Activated naive CD8-positive, alpha-beta T cell treated with anti-CD3 and anti-CD28 coated beads, Interleukin-2, amount 10 ng/mL, durations not matched to agents 7 days and 5 days (primary cell): ENCODE measurements at regions not wholly inside any gene's neighbourhood (a gene's known extent, or its start where the extent isn't known, plus 50 kb on each side); places are given as distances from the start of the nearest gene placed in this dataset.

Source experiments
- ATAC-seq: fragments of 150-1000 bp; cut with Tn5 transposase; one replicate; pipeline ENCODE4 v1.10.0; 2021; ENCODE audit warnings: low read depth, moderate library complexity
- POLR2A ChIA-PET: fragments of 350-600 bp; sonication (Branson Sonifier 250); formaldehyde crosslinking; loops from one replicate; lab custom pipeline; 2021; ENCODE audit warnings: antibody characterized with exemption; lab: Charles Lee
- DNase-seq: peaks from one replicate; pipeline ENCODE4 v3.0.0; 2021
- H3K27ac Mint-ChIP-seq: one replicate; pipeline ENCODE4 v1.8.0; 2022; ENCODE audit warnings: mild to moderate bottlenecking, mixed read lengths
- H3K27me3 Mint-ChIP-seq: one replicate; pipeline ENCODE4 v1.8.0; 2022; ENCODE audit warnings: mild to moderate bottlenecking, moderate library complexity, mixed read lengths
- H3K36me3 Mint-ChIP-seq: one replicate; pipeline ENCODE4 v1.8.0; 2021; ENCODE audit warnings: mild to moderate bottlenecking, mixed read lengths
- H3K4me1 Mint-ChIP-seq: one replicate; pipeline ENCODE4 v1.8.0; 2021; ENCODE audit warnings: mixed read lengths
- H3K4me3 Mint-ChIP-seq: one replicate; pipeline ENCODE4 v1.8.0; 2022; ENCODE audit warnings: mild to moderate bottlenecking, moderate library complexity, mixed read lengths
- H3K9me3 Mint-ChIP-seq: one replicate; pipeline ENCODE4 v1.8.0; 2021; ENCODE audit warnings: mixed read lengths

DNA sequence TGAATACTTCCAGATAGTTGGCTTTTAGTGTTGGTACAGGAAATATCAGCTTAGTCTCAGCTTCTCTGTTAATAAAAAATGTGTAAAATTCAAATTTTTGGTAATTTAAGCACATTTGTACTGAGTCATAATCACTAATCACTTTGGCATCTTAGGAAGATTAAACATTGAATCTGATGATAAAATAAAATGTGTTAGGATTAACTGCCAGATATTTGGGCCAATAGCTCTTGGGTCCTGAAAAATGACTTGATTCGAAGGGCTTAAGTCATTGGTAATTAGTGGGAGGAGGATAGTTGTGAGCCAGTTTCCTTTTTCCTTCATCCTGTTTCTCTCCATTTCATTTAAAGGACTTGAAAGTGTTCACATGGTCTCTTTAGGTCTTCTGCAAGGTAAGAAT, 426.1 kb downstream of the RFPL4B start:
- no peak for DNase-seq
- no peaks in the 10 kb centered on the region for H3K36me3 Mint-ChIP-seq
- no peaks in the 10 kb centered on the region for H3K4me1 Mint-ChIP-seq
- no peak overlapping the region for H3K27ac Mint-ChIP-seq
- no peak for ATAC-seq
- H3K27me3 Mint-ChIP-seq, result no peaks in the 10 kb centered on the region
- no peaks in the 10 kb centered on the region for H3K9me3 Mint-ChIP-seq
- no peak overlapping the region for H3K4me3 Mint-ChIP-seq
- POLR2A ChIA-PET, result no interaction called here

DNA sequence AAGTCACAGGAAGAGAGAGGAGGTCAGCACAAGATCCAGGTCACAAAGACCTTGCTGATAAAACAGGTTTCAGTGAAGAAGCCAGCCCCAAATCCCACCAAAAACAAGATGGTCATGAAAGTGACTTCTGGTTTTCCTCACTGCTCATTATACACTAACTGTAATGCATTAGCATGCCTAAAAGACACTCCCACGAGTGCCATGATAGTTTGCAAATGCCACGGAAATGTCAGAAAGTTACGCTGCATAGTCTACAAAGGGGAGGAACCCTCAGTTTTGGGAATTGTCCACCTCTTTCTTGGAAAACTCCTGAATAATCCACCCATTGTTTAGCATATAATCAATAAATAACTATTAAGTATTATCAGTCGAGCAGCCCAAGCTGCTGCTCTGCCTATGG, 427.2 kb downstream of the RFPL4B start:
- ATAC-seq (no peak), DNase-seq (no peak)
- Mint-ChIP-seq H3K27ac (no peak overlapping the region), H3K36me3 (no peaks in the 10 kb centered on the region), H3K27me3 (no peaks in the 10 kb centered on the region), H3K9me3 (no peaks in the 10 kb centered on the region), H3K4me1 (no peaks in the 10 kb centered on the region), H3K4me3 (no peak overlapping the region)
- POLR2A ChIA-PET, result no interaction called here

DNA sequence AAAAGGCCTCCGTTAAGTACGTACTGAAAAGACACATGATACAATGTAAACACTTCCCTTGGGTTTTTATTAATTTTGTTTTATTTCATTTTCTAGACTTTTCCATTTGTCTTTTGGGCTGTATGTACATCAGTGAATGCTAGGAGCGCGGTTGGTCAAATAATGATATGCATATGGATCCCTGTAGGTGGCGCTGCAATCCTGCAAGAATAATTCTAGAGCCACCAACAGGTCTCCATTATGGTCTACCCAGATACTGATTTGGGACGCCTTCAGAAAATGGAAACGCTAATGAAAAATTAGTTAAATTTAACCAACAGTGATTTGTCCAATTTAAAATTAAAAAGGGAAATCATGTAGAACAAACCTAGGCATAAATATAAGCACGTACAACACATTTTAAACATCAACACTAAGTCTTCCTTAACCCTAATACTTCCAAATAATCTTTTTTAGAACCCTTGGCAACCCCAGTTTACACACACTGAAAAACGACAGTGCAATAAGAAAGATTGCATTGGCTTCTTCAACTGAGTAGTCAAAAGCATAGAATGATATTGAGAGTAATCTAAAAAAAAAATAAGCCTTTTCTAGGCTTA, 433.5 kb downstream of the RFPL4B start:
- POLR2A ChIA-PET, result no interaction called here
- Mint-ChIP-seq H3K4me3 (no peak overlapping the region), H3K27me3 (no peaks in the 10 kb centered on the region), H3K9me3 (no peaks in the 10 kb centered on the region), H3K36me3 (no peaks in the 10 kb centered on the region), H3K27ac (no peak overlapping the region), H3K4me1 (no peaks in the 10 kb centered on the region)
- DNase-seq (no peak), ATAC-seq (no peak)

DNA sequence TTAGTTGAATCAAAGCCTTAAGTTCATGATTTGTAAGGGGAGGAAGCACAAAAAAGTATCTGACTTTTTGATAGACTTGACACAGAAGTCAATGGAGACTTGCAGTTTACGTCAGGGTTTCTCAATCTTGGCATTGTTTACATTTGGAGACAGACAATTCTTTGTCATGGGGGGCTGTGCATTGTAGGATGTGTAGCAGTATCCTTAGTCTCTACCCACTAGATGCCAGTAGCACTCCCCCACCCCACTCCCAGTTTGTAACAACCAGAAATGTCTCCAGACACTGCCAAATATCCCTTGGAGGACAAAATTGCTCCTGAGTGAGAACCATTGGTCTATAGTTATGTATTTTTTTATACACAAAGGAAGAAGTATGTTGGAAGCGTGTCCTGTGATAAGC, 434.1 kb downstream of the RFPL4B start:
- Mint-ChIP-seq H3K4me1 (no peaks in the 10 kb centered on the region), H3K27me3 (no peaks in the 10 kb centered on the region), H3K9me3 (no peaks in the 10 kb centered on the region), H3K4me3 (no peak overlapping the region), H3K27ac (no peak overlapping the region), H3K36me3 (no peaks in the 10 kb centered on the region)
- POLR2A ChIA-PET, result no interaction called here
- DNase-seq, result no peak
- no peak for ATAC-seq

DNA sequence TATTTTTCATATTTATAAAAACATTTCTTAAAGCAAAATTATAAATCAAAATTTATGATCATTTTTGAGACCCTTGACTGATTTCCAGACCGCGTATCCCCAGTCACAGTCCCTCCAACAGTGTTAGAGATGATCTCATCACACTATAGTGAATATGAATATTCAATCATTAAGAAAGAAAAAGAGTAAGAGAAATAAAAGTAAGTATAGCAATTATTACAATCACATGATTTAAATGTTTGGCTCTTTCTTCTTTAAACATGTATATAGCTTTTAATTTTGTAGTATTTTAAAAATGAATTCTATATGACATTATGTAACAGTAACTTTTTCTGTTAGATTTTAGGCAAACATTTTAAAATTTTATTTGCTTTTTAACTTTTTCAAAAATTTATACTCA, 438.3 kb downstream of the RFPL4B start:
- Mint-ChIP-seq H3K4me3 (no peak overlapping the region), H3K27ac (no peak overlapping the region), H3K36me3 (no peaks in the 10 kb centered on the region), H3K4me1 (no peaks in the 10 kb centered on the region), H3K9me3 (no peaks in the 10 kb centered on the region), H3K27me3 (no peaks in the 10 kb centered on the region)
- DNase-seq (no peak), ATAC-seq (no peak)
- POLR2A ChIA-PET, result no interaction called here

- Mint-ChIP-seq H3K27me3 (no peaks in the 10 kb centered on the region), H3K4me1 (no peaks in the 10 kb centered on the region), H3K36me3 (no peaks in the 10 kb centered on the region), H3K27ac (no peak overlapping the region), H3K4me3 (no peak overlapping the region), H3K9me3 (no peaks in the 10 kb centered on the region)
- DNase-seq (no peak), ATAC-seq (no peak)
- POLR2A ChIA-PET, result interaction anchor here (0.6 kb wide), 1 partner anchor 21 kb away, joined by 4 read pairs; no protein-coding TSS in a partner anchor
These were observed 439.7 kb downstream of the RFPL4B start for GRCh38 chr6:112786801-112787200.

DNA sequence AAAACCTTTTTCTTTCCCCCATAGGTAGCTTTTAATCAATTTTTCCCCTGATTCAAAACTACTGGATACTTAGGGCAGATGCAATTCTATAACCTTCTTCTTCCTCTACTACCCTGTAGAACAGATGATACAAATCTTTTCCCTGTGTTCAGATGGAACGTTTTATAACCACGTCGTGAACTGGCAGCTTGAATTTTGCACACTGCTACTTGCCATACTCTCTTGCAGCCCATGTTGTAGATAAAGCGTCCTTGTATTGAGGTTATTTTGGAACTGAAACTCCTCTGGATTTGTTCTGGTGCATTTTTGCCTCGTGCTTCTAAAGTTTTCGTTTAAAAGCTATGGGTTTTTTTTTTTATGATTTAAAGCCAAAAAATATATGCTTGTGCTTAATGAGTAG, 440.2 kb downstream of the RFPL4B start:
- POLR2A ChIA-PET, result no interaction called here
- Mint-ChIP-seq H3K9me3 (no peaks in the 10 kb centered on the region), H3K27me3 (no peaks in the 10 kb centered on the region), H3K36me3 (no peaks in the 10 kb centered on the region), H3K4me1 (no peaks in the 10 kb centered on the region), H3K4me3 (no peak overlapping the region), H3K27ac (no peak overlapping the region)
- DNase-seq (no peak), ATAC-seq (no peak)

DNA sequence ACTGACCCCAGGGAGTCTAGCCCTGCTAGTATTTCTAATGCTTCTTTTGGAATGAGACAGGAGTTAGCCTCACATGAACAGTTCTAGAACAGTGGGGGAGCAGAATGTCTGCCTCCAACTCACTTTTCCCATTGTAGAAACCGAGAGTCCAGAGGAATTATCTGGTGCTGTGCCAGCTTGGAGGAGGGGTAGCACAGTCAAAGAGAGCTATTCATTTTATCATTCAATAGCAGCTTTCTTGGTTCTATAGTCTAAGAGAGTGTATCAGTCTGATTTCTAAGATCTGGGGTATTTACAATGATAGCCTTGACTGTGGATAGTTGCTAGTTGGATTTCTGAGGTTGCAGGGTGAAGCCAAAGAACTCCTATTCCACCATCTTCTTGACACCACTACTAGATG, 448.2 kb downstream of the RFPL4B start:
- no peaks in the 10 kb centered on the region for H3K36me3 Mint-ChIP-seq
- peaks cover 3% of the 10 kb centered on the region for H3K9me3 Mint-ChIP-seq
- no peak overlapping the region for H3K27ac Mint-ChIP-seq
- ATAC-seq (no peak), DNase-seq (no peak)
- POLR2A ChIA-PET, result no interaction called here
- H3K4me1 Mint-ChIP-seq, result no peaks in the 10 kb centered on the region
- H3K27me3 Mint-ChIP-seq, result no peaks in the 10 kb centered on the region
- H3K4me3 Mint-ChIP-seq, result no peak overlapping the region

DNA sequence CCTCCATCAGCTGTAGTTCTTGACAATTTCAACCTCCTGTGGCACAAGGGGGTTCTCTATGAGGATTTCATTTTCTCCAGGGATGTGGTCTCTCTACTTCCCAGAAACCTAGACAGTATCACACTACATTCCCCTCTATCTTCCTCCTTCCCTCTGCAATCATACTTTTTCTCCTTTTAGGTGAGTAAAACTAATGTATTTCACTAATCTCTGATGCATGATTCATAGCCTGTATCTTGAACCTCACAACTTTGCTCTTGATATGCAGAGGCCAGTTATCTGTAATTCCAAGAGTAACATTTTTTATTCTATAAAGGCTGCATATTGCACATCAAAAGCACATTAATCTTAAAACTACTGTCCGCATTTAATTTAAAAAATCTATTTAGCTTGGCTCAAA, 449.6 kb downstream of the RFPL4B start:
- POLR2A ChIA-PET, result no interaction called here
- H3K27ac Mint-ChIP-seq, result no peak overlapping the region
- no peaks in the 10 kb centered on the region for H3K36me3 Mint-ChIP-seq
- ATAC-seq, result no peak
- H3K4me1 Mint-ChIP-seq, result no peaks in the 10 kb centered on the region
- H3K27me3 Mint-ChIP-seq, result no peaks in the 10 kb centered on the region
- DNase-seq, result no peak
- no peak overlapping the region for H3K4me3 Mint-ChIP-seq
- H3K9me3 Mint-ChIP-seq, result peaks cover 3% of the 10 kb centered on the region

DNA sequence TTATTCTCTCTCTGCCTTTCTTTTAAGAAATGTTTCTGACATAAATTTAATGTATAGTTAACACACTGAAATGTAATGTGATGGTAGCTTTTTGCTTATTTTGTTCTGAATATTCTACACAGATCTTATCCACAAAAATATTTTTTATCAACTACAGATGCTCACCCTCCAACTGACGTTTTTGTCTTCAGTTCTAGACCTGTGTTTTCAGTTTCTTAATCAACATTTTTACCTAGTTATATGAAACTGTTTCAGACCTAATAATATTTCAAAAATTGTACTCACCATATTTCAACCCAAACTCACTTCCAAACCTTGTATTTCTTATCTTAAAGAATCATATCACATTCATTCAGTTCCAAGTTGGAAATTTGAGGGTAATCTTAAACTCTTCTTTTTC, 452.8 kb downstream of the RFPL4B start:
- Mint-ChIP-seq H3K4me1 (no peaks in the 10 kb centered on the region), H3K27ac (no peak overlapping the region), H3K27me3 (no peaks in the 10 kb centered on the region), H3K36me3 (no peaks in the 10 kb centered on the region), H3K4me3 (no peak overlapping the region), H3K9me3 (peaks cover 2% of the 10 kb centered on the region)
- POLR2A ChIA-PET, result no interaction called here
- no peak for DNase-seq
- ATAC-seq, result no peak

DNA sequence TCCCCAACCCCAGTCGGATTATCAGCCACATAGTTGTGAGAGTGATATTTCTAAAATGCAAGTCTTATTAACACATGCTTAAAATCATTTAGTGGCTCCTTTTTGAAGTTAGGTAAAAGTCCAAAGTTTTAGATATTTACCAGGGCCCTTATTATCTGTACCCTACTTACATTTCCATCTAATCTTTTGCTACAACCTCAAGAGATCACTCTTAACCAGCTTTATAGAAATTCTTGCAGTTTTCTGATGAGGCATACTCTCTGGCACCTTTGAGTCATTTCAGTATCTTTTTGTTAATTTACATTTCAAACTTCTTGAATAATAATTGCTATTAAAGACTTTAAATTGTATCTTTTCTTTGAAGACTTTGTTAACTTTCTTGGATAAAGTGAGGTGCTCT, 453.3 kb downstream of the RFPL4B start:
- Mint-ChIP-seq H3K9me3 (peaks cover 1% of the 10 kb centered on the region), H3K4me3 (no peak overlapping the region), H3K36me3 (no peaks in the 10 kb centered on the region), H3K27me3 (no peaks in the 10 kb centered on the region), H3K4me1 (no peaks in the 10 kb centered on the region), H3K27ac (no peak overlapping the region)
- POLR2A ChIA-PET, result no interaction called here
- ATAC-seq (no peak), DNase-seq (no peak)

DNA sequence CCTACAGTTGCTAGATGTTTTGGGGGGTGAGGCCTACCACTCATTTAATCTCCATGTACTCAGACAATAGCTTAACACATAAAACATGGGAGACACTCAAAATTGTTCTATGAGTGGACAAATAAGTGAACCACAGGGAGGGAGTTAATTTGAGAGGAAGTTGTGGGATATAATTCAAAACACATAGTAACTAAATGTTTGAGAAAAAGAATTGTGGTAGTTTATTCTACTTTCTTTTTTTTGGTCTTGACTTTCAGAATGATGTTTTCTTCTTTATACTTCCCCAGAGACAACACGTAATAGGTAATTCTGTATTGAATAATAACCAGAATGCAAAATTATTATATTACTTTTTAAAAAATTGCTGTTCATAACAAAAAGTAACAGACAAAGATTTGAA, 453.8 kb downstream of the RFPL4B start:
- Mint-ChIP-seq H3K9me3 (no peaks in the 10 kb centered on the region), H3K27ac (no peak overlapping the region), H3K36me3 (no peaks in the 10 kb centered on the region), H3K4me3 (no peak overlapping the region), H3K4me1 (no peaks in the 10 kb centered on the region), H3K27me3 (no peaks in the 10 kb centered on the region)
- POLR2A ChIA-PET, result no interaction called here
- DNase-seq (no peak), ATAC-seq (no peak)

DNA sequence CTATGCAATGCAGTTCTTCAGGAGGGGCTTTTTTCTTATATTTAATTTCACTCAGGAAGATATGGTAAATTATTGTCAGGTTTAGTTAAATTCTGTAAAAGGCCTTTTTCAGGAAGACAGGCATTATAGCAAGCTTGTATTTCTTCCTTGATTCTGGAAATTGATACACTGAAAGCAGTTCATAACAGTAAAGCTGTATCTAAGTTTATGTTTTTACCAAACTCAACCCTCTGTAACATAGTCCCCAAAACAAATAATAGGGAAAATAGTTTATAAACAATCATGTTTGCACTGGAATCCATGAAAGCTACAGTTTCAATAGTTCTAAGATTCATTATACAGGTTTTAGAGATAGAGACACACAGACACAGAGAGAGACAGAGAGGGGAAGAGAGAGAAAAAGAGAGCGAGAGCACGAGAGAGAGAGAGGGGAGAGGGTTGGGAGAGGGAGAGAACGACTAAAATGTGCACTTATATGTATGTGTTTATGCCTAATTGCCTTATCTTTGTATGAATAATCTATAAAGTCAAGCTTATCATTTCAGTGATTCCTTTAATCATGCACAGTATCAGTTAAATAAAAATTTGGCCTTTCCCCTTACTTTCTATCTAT, 454.4 kb downstream of the RFPL4B start:
- POLR2A ChIA-PET, result no interaction called here
- no peaks in the 10 kb centered on the region for H3K27me3 Mint-ChIP-seq
- no peak overlapping the region for H3K4me3 Mint-ChIP-seq
- H3K9me3 Mint-ChIP-seq, result no peaks in the 10 kb centered on the region
- ATAC-seq, result no peak
- H3K4me1 Mint-ChIP-seq, result no peaks in the 10 kb centered on the region
- no peaks in the 10 kb centered on the region for H3K36me3 Mint-ChIP-seq
- no peak for DNase-seq
- no peak overlapping the region for H3K27ac Mint-ChIP-seq

- ATAC-seq (no peak), DNase-seq (no peak)
- Mint-ChIP-seq H3K27me3 (no peaks in the 10 kb centered on the region), H3K9me3 (no peaks in the 10 kb centered on the region), H3K4me3 (no peak overlapping the region), H3K4me1 (no peaks in the 10 kb centered on the region), H3K36me3 (no peaks in the 10 kb centered on the region), H3K27ac (no peak overlapping the region)
- POLR2A ChIA-PET, result no interaction called here
These were observed 455.0 kb downstream of the RFPL4B start for GRCh38 chr6:112802144-112802543.
